GM12878 (cell line): ENCODE measurements at regions not wholly inside any gene's neighbourhood (a gene's known extent, or its start where the extent isn't known, plus 50 kb on each side); places are given as distances from the start of the nearest gene placed in this dataset.

Experiments used
- ATAC-seq: fragments of 200-7000 bp; cut with Tn5 transposase; 3 replicates; pipeline ENCODE4 v1.9.1; 2020; ENCODE audit warnings: mild to moderate bottlenecking, moderate library complexity
- BruUV-seq: library from RNA; stranded (reverse); fragments of 400-500 nt; replicated peaks from 2 replicates; lab custom pipeline; 2021; lab: Mats Ljungman, UMichigan
- CTCF ChIA-PET: fragments of 300-600 bp; sonication (Branson Sonifier 250); formaldehyde crosslinking; extraction: SDS; loops from one replicate; lab custom pipeline; 2021; ENCODE audit warnings: inconsistent platforms; lab: Yijun Ruan, JAX
- POLR2A ChIA-PET: fragments of 350-600 bp; formaldehyde crosslinking; extraction: SDS; loops from one replicate; lab custom pipeline; 2021; ENCODE audit warnings: inconsistent platforms; lab: Charles Lee
- RAD21 ChIA-PET: fragments of 300-600 bp; sonication (Branson Sonifier 250); formaldehyde crosslinking; loops from one replicate; lab custom pipeline; 2023; ENCODE audit warnings: antibody characterized with exemption; ENCODE audit not compliant: unreplicated experiment; lab: Charles Lee
- SMC1A ChIA-PET: fragments of 300-600 bp; sonication (Branson Sonifier 250); formaldehyde crosslinking; loops from one replicate; lab custom pipeline; 2023; ENCODE audit not compliant: unreplicated experiment, uncharacterized antibody; lab: Charles Lee
- DNase-seq: peaks from one replicate; pipeline ENCODE4 v3.0.0-alpha.2; 2011; ENCODE audit warnings: low read depth, low spot score
- FAIRE-seq: peaks from 3 replicates; lab custom pipeline; 2011; peaks lifted over from hg19 to GRCh38; lab: Jason Lieb, UNC
- H2AFZ ChIP-seq: 2 replicates; pipeline ENCODE4 v1.6.0; 2011; ENCODE audit warnings: low read depth, low read length, control low read depth; ENCODE audit not compliant: control insufficient read depth
- H3K27ac ChIP-seq: 2 replicates; pipeline ENCODE4 v1.5.1; 2011; ENCODE audit warnings: control low read depth; ENCODE audit not compliant: control insufficient read depth, insufficient read depth
- H3K27me3 ChIP-seq, 2 experiments: replicated peaks in 1 of 2; 2 replicates each; pipeline versions ENCODE4 v1.6.0 to v1.6.1; 2011; ENCODE audit warnings: low read length in 1 of 2; ENCODE audit not compliant: control insufficient read depth in 2 of 2, insufficient read depth in 2 of 2
- H3K36me3 ChIP-seq, 2 experiments: 2 replicates each; pipeline ENCODE4 v1.5.1; 2011; ENCODE audit warnings: low read length in 1 of 2; ENCODE audit not compliant: control insufficient read depth in 2 of 2, insufficient read depth in 2 of 2
- H3K4me1 ChIP-seq: 2 replicates; pipeline ENCODE4 v1.6.1; 2011; ENCODE audit warnings: mild to moderate bottlenecking, low read length, moderate library complexity, mixed read lengths; ENCODE audit not compliant: control insufficient read depth, insufficient read depth
- H3K4me2 ChIP-seq: 2 replicates; pipeline ENCODE4 v1.6.0; 2011; ENCODE audit warnings: control low read depth; ENCODE audit not compliant: control insufficient read depth, insufficient read depth
- H3K4me3 ChIP-seq: fragments of 200-600 bp; sonication (generic); 2 replicates; pipeline ENCODE4 v1.5.1; 2016
- H3K79me2 ChIP-seq: 2 replicates; pipeline ENCODE4 v1.6.0; 2011; ENCODE audit warnings: low read length; ENCODE audit not compliant: control insufficient read depth, insufficient read depth
- H3K9ac ChIP-seq: 2 replicates; pipeline ENCODE4 v1.8.0; 2011; ENCODE audit warnings: low read length, control low read depth, mixed read lengths; ENCODE audit not compliant: control insufficient read depth, insufficient read depth
- H3K9me3 ChIP-seq: replicated peaks from 3 replicates; pipeline ENCODE4 v1.5.1; 2011; ENCODE audit warnings: mild to moderate bottlenecking, low read length; ENCODE audit not compliant: control insufficient read depth, insufficient read depth
- H4K20me1 ChIP-seq: 2 replicates; pipeline ENCODE4 v1.6.0; 2011; ENCODE audit not compliant: control insufficient read depth, insufficient read depth
- ATF7 ChIP-seq: fragments of 450-650 bp; IDR thresholded peaks from 2 replicates; pipeline ENCODE4 v1.6.1; 2016; ENCODE audit warnings: low read depth, mild to moderate bottlenecking
- CREB1 ChIP-seq: IDR thresholded peaks from 2 replicates; pipeline ENCODE4 v1.6.1; 2012; ENCODE audit warnings: low read depth, mild to moderate bottlenecking, inconsistent platforms
- KDM1A ChIP-seq: fragments of 200-600 bp; sonication (generic); IDR thresholded peaks from 2 replicates; pipeline ENCODE4 v1.6.1; 2016; ENCODE audit warnings: borderline replicate concordance
- SPI1 ChIP-seq: IDR thresholded peaks from 2 replicates; pipeline ENCODE4 v1.6.1; 2011; ENCODE audit warnings: low read depth, mild to moderate bottlenecking, low read length, moderate library complexity, borderline replicate concordance; ENCODE audit not compliant: insufficient read depth
- TAF1 ChIP-seq: IDR thresholded peaks from 2 replicates; pipeline ENCODE4 v1.6.1; 2011; ENCODE audit warnings: mild to moderate bottlenecking, low read depth, low read length, borderline replicate concordance
- TCF12 ChIP-seq: IDR thresholded peaks from 2 replicates; pipeline ENCODE4 v1.6.1; 2011; ENCODE audit warnings: low read depth, mild to moderate bottlenecking, low read length
- ZBTB40 ChIP-seq: fragments of 450-650 bp; IDR thresholded peaks from 2 replicates; pipeline ENCODE4 v1.6.1; 2016; ENCODE audit warnings: mild to moderate bottlenecking, moderate library complexity, borderline replicate concordance
- WGBS: methylation state at CpG from one replicate; pipeline ENCODE4 v1.1.6; 2016; ENCODE audit warnings: low lambda C conversion rate; ENCODE audit not compliant: insufficient replicate concordance, insufficient coverage; ENCODE audit errors: missing lambda C conversion rate; 5-methylcytosine and 5-hydroxymethylcytosine counted together
- in situ Hi-C: fragments of 300-500 bp; cut with MboI; formaldehyde crosslinking; loops from 9 replicates; pipeline ENCODE4 v1.14.3; 2018; ENCODE audit warnings: mixed read lengths
- intact Hi-C: fragments of 100-400 bp; cut with micrococcal nuclease; formaldehyde crosslinking; loops from one replicate; pipeline ENCODE4 v1.14.2; 2022; ENCODE audit not compliant: unreplicated experiment

- TF ChIP-seq ZBTB40 (no peak), CREB1 (no peak), TCF12 (no peak), KDM1A (no peak), TAF1 (no peak)
Measured at GRCh38 chr18:78293940-78294541, 685.6 kb upstream of the SALL3 start (continued).

GRCh38 chr18:78295262-78295661 is 684.4 kb upstream of the SALL3 start:
- FAIRE-seq (no peak), DNase-seq (no peak), ATAC-seq (no peak)
- Histone ChIP-seq H3K4me3 (no peak overlapping the region), H3K36me3 (no peaks in the 10 kb centered on the region), H3K9me3 (peaks cover 2% of the 10 kb centered on the region; the same call in 1 of the 3 replicates), H3K4me1 (no peaks in the 10 kb centered on the region), H3K4me2 (no peak overlapping the region), H4K20me1 (no peaks in the 10 kb centered on the region), H3K9ac (no peak overlapping the region), H3K79me2 (no peaks in the 10 kb centered on the region), H3K27me3 (no peaks in the 10 kb centered on the region), H2AFZ (no peak overlapping the region), H3K27ac (no peak overlapping the region)
- in situ Hi-C loops (no loop called here), intact Hi-C loops (no loop called here)
- RAD21 ChIA-PET: no interaction called here
- SMC1A ChIA-PET: no interaction called here
- CTCF ChIA-PET: no interaction called here
- POLR2A ChIA-PET: no interaction called here
- no TSS peak for BruUV-seq
- 28% methylated on average over 8 of the region's 8 CpGs for WGBS
- TF ChIP-seq SPI1 (no peak), ATF7 (no peak)
- TF ChIP-seq, all 136 proteins: peak for 0
